ENCODE measurements at regions not wholly inside any gene's neighbourhood (a gene's known extent, or its start where the extent isn't known, plus 50 kb on each side); places are given as distances from the start of the nearest gene placed in this dataset.

DNA sequence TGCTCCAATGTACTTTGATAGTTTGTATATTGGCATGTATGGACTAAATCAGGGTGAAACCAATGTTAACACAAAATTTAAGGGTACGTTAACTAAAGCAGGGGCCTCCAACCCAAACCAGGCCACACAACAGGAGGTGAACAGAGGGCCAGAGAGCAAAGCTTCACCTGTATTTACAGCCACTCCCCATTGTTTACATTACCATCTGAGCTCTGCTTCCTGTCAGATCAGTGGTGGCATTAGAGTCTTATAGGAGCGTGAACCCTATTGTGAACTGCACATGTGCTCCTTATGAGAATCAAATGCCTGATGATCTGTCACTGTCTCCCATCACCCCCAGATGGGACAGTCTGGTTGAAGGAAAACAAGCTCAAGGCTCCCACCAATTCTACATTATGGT is 62.0 kb upstream of the SCIN start:
- in situ Hi-C loops (cut with MboI; ENCODE audit: low sequenced_read_pairs): loop anchor here (25.0 kb wide), 1 partner anchor 754 kb away; no protein-coding TSS in a partner anchor

DNA sequence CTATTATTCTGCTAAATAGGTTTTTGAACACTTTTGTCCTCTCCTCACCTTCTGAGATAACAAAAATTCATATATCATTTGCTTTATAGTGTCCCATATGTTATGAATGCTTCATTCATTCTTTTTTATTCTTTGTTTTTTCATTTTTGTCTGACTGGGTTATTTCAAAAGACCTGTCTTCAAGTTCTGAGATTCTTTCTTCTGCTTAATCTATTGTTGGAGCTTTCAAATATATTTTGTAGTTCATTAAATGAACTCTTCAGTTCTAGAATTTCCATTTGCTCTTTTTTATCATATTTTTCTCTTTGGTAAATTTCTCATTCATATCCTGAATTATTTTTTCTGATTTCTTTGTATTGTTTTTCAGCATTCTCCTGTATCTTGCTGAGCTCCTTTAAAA is 53.1 kb upstream of the SCIN start:
- in situ Hi-C loops (cut with MboI; ENCODE audit: low sequenced_read_pairs): loop anchor here (25.0 kb wide), 1 partner anchor 745 kb away; no protein-coding TSS in a partner anchor

DNA sequence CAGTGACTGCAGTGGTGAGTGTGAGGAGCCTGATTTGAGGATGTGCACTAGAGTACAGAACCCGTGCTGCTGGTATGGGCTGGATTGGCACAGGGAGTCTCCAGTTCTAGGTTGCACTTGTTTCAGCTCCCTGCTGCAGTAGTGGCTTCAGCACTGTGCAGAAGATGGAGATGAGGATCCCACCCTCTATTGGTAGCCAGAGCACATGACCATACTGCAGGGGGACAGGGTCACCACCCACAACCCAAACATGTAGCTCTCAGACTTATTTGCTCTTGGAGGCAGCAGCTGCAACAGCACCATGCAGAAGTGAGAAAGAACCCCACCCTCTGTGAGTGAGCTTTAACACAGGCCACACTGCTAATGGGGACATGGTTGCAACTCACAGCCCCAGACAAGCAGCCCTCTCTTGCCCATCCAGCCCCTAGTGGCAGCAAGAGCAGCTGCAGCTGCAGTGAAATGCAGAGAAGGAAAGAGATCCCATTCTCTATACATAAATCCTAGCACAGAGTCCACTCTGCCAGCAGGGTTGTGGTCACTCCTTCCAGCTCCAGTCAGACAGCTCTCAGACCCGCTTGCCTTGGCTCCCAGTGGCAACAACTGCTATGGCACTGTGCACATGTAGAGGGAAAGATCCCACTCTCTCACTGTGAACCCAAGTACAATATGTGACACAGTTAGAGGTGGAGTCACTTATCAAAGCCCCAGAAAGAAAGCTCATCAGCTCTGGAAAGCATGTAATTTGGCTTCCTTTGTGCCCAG is 51.4 kb upstream of the SCIN start:
- in situ Hi-C loops (cut with MboI; ENCODE audit: low sequenced_read_pairs): loop anchor here (25.0 kb wide), 1 partner anchor 743 kb away; no protein-coding TSS in a partner anchor

DNA sequence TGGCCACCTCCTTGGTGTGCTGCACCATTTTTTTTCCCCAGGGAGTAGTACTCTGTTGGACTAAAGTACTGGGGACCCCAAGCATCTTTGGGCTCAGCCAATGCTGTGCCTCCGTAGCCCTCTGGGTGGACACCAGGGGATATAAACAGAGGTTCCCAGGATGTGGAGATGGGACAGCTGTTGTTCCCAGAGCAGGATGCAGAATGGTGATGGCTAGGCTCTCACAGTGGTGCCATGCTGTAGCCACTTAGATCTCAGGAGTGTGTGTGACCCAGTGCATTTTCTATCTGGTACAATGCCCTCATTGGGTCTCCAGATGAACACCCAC is 50.9 kb upstream of the SCIN start:
- in situ Hi-C loops (cut with MboI; ENCODE audit: low sequenced_read_pairs): loop anchor here (25.0 kb wide), 1 partner anchor 743 kb away; no protein-coding TSS in a partner anchor

Measured in HL-60/S4 treated with phorbol 12-myristate 13-acetate at 8.2 ng/mL for 4 days and 3 days (cell line).